ENCODE measurements at regions not wholly inside any gene's neighbourhood (a gene's known extent, or its start where the extent isn't known, plus 50 kb on each side); places are given as distances from the start of the nearest gene placed in this dataset.

DNA sequence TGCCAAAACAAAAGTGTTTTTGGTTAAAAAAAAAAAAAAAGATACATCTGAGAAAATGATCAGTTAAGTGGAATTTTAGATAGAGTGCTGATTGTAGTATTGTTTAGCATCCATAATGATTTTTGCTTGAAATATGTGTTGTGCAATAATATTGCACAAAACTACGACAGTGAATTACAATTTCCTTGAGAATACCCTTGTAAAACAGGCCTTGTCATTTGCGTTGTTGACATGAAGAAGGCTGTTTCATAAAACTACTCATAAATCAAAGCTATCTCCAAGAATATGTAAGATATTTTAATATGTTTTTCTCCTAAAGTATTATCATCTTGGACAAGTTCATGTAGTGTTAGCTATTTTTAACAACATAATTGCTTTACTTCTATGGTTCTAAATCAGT, 1077.0 kb downstream of the LRFN5 start:
- TF ChIP-seq, protein P1, sequence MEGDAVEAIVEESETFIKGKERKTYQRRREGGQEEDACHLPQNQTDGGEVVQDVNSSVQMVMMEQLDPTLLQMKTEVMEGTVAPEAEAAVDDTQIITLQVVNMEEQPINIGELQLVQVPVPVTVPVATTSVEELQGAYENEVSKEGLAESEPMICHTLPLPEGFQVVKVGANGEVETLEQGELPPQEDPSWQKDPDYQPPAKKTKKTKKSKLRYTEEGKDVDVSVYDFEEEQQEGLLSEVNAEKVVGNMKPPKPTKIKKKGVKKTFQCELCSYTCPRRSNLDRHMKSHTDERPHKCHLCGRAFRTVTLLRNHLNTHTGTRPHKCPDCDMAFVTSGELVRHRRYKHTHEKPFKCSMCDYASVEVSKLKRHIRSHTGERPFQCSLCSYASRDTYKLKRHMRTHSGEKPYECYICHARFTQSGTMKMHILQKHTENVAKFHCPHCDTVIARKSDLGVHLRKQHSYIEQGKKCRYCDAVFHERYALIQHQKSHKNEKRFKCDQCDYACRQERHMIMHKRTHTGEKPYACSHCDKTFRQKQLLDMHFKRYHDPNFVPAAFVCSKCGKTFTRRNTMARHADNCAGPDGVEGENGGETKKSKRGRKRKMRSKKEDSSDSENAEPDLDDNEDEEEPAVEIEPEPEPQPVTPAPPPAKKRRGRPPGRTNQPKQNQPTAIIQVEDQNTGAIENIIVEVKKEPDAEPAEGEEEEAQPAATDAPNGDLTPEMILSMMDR (IDR thresholded peaks at IDR 0.05; ENCODE audit: insufficient read depth, low read length, missing control alignments) = no peak
- no peak for DNase-seq (ENCODE audit: low read depth, low spot score)
- ChIA-PET POLR2A (no interaction called here), CTCF (no interaction called here)
- no peak overlapping the region for H3K4me3 ChIP-seq (ENCODE audit: low read depth, low read length)

DNA sequence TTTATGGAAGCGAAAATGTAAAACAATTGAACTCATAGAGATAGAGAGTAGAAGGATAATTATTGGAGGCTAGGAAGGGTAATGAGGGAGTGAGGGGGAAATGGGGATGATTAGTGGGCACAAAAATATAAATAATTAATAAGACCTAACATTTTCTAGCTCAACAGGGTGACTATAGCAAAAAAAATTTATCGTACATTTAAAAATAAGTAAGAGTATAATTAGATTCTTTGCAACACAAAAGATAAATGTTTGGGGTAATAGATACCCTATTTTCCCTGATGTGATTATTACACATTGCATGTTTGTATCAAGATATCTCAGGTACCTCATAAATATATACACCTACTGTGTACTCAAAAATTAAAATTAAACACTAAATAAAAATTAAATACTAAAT, 1070.0 kb downstream of the LRFN5 start:
- POLR2A ChIA-PET = no interaction called here
- no peak for DNase-seq (ENCODE audit: low read depth, low spot score)
- CTCF ChIA-PET = no interaction called here
- no peak overlapping the region for H3K4me3 ChIP-seq (ENCODE audit: low read depth, low read length)
- TF ChIP-seq, protein P1 (IDR thresholded peaks at IDR 0.05; ENCODE audit: insufficient read depth, low read length, missing control alignments) = no peak

DNA sequence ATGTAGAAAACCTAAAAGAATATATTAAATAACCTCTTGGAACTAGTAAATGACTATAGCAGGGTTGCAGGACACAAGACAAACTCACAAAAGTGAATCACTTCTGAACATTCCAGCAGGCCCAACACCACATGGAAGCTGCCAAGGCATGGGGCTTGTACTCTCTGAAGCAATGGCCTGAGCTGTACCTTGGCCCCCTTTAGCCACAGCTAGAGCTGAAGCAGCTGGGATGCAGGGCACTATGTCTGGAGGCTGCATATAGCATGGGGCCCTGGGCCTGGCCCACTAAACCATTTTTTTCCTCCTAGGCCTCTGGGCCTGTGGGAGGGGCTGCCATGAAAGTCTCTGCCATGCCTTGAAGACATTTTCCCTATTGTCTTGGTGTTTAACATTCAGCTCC, 1067.3 kb downstream of the LRFN5 start:
- TF ChIP-seq, protein P1 (IDR thresholded peaks at IDR 0.05; ENCODE audit: insufficient read depth, low read length, missing control alignments) = no peak
- H3K4me3 ChIP-seq (ENCODE audit: low read depth, low read length) = no peak overlapping the region
- POLR2A ChIA-PET = no interaction called here
- DNase-seq (ENCODE audit: low read depth, low spot score) = no peak
- CTCF ChIA-PET = no interaction called here

DNA sequence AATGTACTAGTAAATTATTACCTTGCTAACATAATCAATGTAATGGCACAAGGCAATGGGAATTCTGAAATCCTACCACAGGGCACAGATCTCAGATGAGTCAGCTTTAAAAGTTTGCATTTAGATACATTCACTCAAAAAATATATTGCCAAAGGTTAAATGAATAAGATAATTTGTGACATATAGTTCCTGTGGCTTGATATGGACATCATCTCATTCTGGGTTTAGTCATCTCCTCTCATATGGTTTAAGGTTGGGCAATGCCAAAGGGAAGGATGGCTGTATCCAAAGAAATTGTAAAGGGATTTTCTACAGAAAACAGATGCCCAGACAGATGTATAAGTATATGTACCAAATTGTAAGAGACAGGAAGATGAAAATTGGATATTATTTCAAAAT, 1065.0 kb downstream of the LRFN5 start:
- POLR2A ChIA-PET = no interaction called here
- DNase-seq (ENCODE audit: low read depth, low spot score) = no peak
- CTCF ChIA-PET = no interaction called here
- H3K4me3 ChIP-seq (ENCODE audit: low read depth, low read length) = no peak overlapping the region
- TF ChIP-seq, protein P1 (IDR thresholded peaks at IDR 0.05; ENCODE audit: insufficient read depth, low read length, missing control alignments) = no peak

DNA sequence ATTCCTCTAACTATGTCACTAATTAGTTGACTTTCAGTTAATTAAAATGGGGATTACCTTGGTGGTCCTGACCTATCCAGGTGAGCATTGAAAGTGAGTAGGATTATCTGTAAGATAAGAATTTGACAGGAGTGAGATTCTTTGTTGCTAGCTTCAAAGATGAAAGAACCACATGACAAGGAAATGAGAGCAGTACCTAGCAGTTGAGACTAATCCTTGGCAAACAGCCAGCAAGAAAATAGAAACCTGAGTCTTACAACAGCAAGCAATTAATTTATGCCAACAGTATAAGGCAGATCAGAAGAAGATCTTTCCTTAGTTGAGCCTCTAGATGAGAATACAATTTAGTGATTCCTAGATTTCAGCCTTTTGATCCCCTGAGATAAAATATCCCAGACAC, 1058.4 kb downstream of the LRFN5 start:
- TF ChIP-seq, protein P1 (IDR thresholded peaks at IDR 0.05; ENCODE audit: insufficient read depth, low read length, missing control alignments) = no peak
- no peak overlapping the region for H3K4me3 ChIP-seq (ENCODE audit: low read depth, low read length)
- ChIA-PET CTCF (no interaction called here), POLR2A (no interaction called here)
- no peak for DNase-seq (ENCODE audit: low read depth, low spot score)

DNA sequence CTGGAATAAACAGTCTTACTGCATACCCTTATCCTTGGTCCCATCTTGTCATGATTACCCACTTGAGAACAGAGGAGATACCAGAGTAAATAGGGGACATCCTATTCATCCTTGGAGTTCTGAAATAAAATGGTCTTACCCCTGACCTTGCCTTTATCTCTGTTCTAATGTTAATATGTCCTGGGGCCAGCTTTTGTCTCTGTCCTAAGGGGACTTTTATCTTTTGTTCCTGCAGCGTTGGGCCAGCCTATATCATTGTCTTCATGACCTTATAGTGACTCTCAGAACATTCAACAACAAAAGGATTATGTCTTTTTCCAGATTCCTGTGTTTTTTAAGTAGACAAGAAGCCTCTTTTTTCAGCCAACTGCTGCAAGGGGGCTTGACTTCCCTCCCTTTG, 1057.5 kb downstream of the LRFN5 start:
- no peak overlapping the region for H3K4me3 ChIP-seq (ENCODE audit: low read depth, low read length)
- ChIA-PET CTCF (no interaction called here), POLR2A (no interaction called here)
- no peak for DNase-seq (ENCODE audit: low read depth, low spot score)
- TF ChIP-seq, protein P1 (IDR thresholded peaks at IDR 0.05; ENCODE audit: insufficient read depth, low read length, missing control alignments) = no peak
